ENCODE measurements at regions not wholly inside any gene's neighbourhood (a gene's known extent, or its start where the extent isn't known, plus 50 kb on each side); places are given as distances from the start of the nearest gene placed in this dataset.
A peak's percentile ranks its signal among the peaks of the same experiment; 100 is the strongest.

GRCh38 chr7:18140943-18141342 is 113.3 kb upstream of the PRPS1L1 start:
- in situ Hi-C loops (cut with HindIII; ENCODE audit: low pct_unique_long_range_greater_than_20kb, low sequenced_read_pairs) = no loop called here
- no peak for DNase-seq (ENCODE audit: low read depth, low spot score)

- in situ Hi-C loops (cut with HindIII; ENCODE audit: low pct_unique_long_range_greater_than_20kb, low sequenced_read_pairs) = no loop called here
- no peak for DNase-seq (ENCODE audit: low read depth, low spot score)
Observed at GRCh38 chr7:18144166-18144565, 116.5 kb upstream of the PRPS1L1 start.

- in situ Hi-C loops (cut with HindIII; ENCODE audit: low pct_unique_long_range_greater_than_20kb, low sequenced_read_pairs) = no loop called here
- DNase-seq (ENCODE audit: low read depth, low spot score) = no peak
Observed at GRCh38 chr7:18145160-18145559, 117.5 kb upstream of the PRPS1L1 start.

- in situ Hi-C loops (cut with HindIII; ENCODE audit: low pct_unique_long_range_greater_than_20kb, low sequenced_read_pairs) = no loop called here
Observed at GRCh38 chr7:18151422-18151821, 123.8 kb upstream of the PRPS1L1 start.

DNA sequence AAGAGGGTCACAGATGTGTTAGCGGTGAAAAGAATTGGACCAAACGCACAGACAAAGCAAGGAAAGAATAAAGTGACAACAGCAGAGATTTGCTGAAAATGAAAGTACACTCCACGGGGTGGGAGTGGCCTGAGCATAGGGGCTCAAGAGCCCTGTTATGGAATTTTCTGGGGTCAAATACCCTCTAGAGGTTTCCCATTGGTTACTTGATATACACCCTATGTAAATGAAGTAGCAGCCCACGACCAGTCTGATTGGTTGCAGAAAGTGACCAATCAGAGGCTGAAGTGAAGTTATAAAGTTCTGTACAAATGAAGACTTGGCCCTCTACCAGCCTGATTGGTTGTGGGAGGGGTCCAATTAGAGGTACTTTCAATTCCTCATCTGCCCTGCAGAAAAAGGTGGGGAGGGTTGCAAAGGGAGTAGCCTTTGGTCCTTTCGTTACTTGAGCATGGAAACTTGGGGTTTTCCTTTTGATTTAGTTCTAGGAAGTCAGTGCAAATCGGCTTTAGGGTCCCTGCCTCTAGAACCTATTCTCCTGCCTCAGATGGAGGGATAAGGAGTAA is 125.6 kb upstream of the PRPS1L1 start:
- in situ Hi-C loops (cut with HindIII; ENCODE audit: low pct_unique_long_range_greater_than_20kb, low sequenced_read_pairs) = no loop called here
- DNase-seq (ENCODE audit: low read depth, low spot score) = no peak

More at GRCh38 chr7:18151422-18151821, 123.8 kb upstream of the PRPS1L1 start:
- DNase-seq (ENCODE audit: low read depth, low spot score) = peak; percentile 59

- in situ Hi-C loops (cut with HindIII; ENCODE audit: low pct_unique_long_range_greater_than_20kb, low sequenced_read_pairs) = no loop called here
- no peak for DNase-seq (ENCODE audit: low read depth, low spot score)
Observed at GRCh38 chr7:18154726-18155125, 127.1 kb upstream of the PRPS1L1 start.

DNA sequence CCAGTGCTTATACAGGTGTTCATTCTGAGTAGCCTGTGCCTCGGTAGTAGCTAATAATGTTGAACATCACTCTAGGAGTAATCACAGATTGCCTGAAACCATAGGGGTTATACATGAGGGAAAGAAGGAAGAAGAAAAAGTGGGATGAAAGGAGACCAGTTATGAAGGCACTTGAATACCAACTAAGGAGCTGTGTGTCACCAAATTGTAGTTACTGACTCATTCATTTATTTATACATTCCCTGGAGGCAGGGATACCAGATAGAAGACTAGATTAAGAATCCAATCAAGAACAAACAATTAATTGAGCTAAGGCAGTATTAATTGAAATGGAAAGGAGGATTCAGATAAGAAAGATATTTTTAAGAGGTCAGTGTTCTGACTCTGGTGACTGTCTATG is 129.6 kb upstream of the PRPS1L1 start:
- DNase-seq (ENCODE audit: low read depth, low spot score) = no peak
- in situ Hi-C loops (cut with HindIII; ENCODE audit: low pct_unique_long_range_greater_than_20kb, low sequenced_read_pairs) = no loop called here

GRCh38 chr7:18162657-18163056 is 135.0 kb upstream of the PRPS1L1 start:
- no peak for DNase-seq (ENCODE audit: low read depth, low spot score)
- in situ Hi-C loops (cut with HindIII; ENCODE audit: low pct_unique_long_range_greater_than_20kb, low sequenced_read_pairs) = no loop called here

GRCh38 chr7:18163091-18163490 is 135.4 kb upstream of the PRPS1L1 start:
- in situ Hi-C loops (cut with HindIII; ENCODE audit: low pct_unique_long_range_greater_than_20kb, low sequenced_read_pairs) = no loop called here
- DNase-seq (ENCODE audit: low read depth, low spot score) = no peak

DNA sequence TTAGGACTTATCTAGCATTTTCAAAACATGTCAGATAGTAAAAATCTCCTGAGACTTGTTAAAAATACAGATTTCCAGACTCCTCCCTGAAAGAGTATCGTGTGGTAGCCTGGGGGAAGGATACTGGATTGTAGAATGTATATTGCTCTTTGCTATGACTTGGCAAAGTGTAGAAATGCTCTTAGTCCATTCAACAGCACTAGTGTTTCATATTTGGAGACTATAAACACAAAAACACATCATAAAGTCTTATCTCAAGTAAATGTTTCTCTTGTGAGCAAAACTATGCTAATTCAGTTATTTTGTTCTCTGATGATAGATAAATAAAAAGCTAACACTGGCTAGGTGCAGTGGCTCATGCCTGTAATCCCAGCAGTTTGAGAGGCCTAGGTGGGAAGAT is 137.5 kb upstream of the PRPS1L1 start:
- DNase-seq (ENCODE audit: low read depth, low spot score) = no peak
- in situ Hi-C loops (cut with HindIII; ENCODE audit: low pct_unique_long_range_greater_than_20kb, low sequenced_read_pairs) = no loop called here

DNA sequence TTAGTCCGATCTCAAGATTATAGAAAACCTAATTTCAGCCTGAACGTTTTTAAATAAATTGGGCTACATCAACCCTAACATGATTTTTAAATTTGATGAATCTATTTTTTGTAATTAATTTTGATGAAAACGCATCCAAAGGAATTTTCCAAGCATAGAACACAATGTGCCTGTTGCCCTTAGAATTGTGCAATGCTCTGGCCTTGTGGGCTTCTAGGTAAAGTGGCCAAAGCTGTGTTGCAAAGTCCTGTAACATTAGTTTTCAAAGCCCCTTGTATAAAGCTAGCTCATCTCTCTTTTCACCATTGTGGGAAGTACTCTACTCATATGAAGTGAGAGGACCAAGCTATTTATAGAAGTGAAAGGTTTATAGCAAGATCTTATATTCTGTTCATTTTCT is 138.4 kb upstream of the PRPS1L1 start:
- in situ Hi-C loops (cut with HindIII; ENCODE audit: low pct_unique_long_range_greater_than_20kb, low sequenced_read_pairs) = no loop called here
- DNase-seq (ENCODE audit: low read depth, low spot score) = no peak

DNA sequence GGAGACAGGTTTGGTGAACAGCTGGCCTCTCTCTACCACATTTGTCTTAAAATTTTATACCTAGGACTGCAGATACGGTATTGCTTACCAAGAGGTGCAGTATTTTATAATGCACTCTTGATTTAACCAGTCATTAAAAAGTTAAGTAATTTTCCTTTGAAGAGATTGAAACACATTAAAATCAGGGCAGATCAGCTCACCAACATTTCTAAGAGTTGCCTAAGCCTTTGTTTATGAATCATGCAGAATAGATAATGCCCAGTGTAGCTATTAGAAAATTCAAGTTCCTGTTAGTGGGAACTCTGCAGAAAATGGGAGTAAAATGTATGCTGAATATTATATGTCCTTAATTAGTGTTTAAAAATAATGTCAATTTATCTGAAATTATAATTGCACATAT is 140.2 kb upstream of the PRPS1L1 start:
- DNase-seq (ENCODE audit: low read depth, low spot score) = no peak
- in situ Hi-C loops (cut with HindIII; ENCODE audit: low pct_unique_long_range_greater_than_20kb, low sequenced_read_pairs) = no loop called here

DNA sequence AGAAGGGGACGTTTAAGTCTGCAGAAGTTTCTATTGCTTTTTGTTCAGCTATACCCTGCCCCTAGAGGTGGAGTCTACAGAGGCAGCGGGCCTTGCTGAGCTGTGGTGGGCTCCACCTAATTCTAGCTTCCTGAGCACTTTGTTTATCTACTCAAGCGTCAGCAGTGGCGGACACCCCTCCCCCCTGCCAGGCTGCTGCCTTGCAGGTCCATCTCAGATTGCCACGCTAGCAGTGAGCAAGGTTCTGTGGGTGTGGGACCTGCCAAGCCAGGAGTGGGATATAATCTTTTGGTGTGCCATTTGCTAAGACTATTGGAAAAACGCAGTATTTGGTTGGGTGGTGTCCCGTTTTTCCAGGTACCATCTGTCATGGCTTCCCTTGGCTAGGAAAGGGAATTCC is 147.3 kb upstream of the PRPS1L1 start:
- no peak for DNase-seq (ENCODE audit: low read depth, low spot score)
- in situ Hi-C loops (cut with HindIII; ENCODE audit: low pct_unique_long_range_greater_than_20kb, low sequenced_read_pairs) = no loop called here

- in situ Hi-C loops (cut with HindIII; ENCODE audit: low pct_unique_long_range_greater_than_20kb, low sequenced_read_pairs) = no loop called here
- DNase-seq (ENCODE audit: low read depth, low spot score) = no peak
Observed at GRCh38 chr7:18175801-18176450, 148.3 kb upstream of the PRPS1L1 start.

DNA sequence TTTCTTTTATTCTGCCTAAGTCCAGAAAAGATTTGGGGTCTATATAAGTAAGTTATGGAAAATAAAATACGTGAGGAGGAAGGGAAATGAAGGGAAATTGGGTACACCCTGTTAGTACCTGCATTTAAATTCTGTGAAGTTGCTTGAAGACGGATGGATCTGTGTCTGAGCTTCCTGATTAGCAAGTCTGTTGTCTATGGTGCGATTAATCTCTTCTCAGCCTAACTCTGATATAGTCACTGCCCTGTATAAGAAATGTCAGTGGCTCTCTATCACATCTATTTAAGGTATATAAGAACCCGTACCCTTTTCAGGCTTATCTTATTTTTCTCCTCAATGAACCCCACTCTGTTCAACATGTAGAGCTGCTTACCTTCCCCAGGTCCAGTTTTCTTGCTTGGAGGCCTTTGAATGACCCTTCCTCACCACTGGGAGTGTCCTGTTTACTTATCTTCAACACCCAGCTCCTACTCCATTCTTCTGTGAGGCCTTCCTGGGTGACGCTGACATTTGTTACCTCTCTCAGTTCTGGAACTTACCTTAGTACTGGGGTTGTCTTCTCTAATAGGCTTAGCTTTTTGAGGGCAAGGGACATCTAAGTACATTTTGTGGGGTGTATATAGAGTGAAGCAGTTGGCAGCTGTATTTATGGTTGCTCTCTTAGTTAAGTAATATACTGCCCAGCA is 149.6 kb upstream of the PRPS1L1 start:
- in situ Hi-C loops (cut with HindIII; ENCODE audit: low pct_unique_long_range_greater_than_20kb, low sequenced_read_pairs) = no loop called here
- DNase-seq (ENCODE audit: low read depth, low spot score) = no peak

DNA sequence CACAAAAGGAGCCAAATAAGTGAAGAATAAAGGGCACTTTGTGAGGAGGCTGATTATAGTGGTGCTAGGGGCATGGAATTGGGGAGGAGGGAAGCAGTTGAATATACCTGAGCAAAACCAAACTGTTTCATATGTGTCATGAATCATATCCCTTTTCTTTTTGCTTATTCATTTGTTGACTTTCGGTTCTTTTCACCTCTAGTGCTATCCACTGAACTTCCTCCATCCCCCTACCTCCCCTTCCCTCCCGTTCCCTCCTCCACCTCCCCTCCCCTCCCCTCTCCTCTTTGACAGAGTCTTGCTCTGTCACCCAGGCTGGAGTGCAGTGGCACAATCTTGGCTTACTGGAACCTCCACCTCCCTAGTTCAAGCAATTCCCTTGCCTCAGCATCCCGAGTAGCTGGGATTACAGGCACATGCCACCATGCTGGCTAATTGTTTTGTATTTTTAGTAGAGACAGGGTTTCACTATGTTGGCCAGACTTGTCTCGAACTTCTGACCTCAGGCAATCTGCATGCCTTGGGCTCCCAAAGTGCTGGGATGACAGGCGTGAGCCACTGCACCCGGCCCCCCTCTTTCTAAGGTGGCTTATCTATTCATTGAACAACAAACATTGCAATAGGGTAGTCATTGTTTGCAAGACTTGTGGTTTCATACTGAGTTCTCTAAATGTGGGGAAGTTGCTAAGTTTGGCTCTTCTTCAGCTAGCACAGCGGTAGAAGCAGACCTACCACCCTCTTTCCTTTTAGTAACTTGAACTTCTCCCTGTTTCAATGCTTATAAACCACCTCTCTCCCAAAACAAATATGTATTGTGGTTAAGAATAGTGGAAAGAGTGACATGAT is 150.4 kb upstream of the PRPS1L1 start:
- in situ Hi-C loops (cut with HindIII; ENCODE audit: low pct_unique_long_range_greater_than_20kb, low sequenced_read_pairs) = no loop called here
- DNase-seq (ENCODE audit: low read depth, low spot score) = peak; percentile 33

DNA sequence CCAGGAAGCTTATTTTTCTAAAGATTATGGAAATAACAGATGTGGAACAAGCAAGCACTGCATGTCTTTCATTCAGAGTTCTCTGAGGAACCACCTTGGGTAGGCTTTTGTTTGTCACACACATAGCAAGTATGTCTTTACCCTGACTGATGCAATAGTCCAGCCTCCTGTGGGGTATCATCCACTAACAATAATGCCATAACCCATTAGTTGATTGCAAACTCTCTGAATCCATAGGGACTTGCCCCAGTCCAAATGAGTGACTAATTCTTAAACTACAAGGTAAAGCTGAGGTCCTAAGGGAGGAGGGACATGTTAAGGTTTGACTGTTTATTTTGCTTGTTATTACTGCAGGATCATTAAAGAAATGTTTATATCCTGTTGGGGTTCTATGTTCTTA is 151.4 kb upstream of the PRPS1L1 start:
- no peak for DNase-seq (ENCODE audit: low read depth, low spot score)

GRCh38 chr7:18180685-18181084 is 153.0 kb upstream of the PRPS1L1 start:
- in situ Hi-C loops (cut with HindIII; ENCODE audit: low pct_unique_long_range_greater_than_20kb, low sequenced_read_pairs) = no loop called here
- DNase-seq (ENCODE audit: low read depth, low spot score) = no peak

More for the DNA sequence above, 151.4 kb upstream of the PRPS1L1 start:
- in situ Hi-C loops (cut with HindIII; ENCODE audit: low pct_unique_long_range_greater_than_20kb, low sequenced_read_pairs) = no loop called here
